NCI-H1417 treated with DMSO at 0.1 percent for 48 hours (cell line): ENCODE measurements at regions not wholly inside any gene's neighbourhood (a gene's known extent, or its start where the extent isn't known, plus 50 kb on each side); places are given as distances from the start of the nearest gene placed in this dataset.
"Not testable (repeated sequence)": the region's sequence is repeated elsewhere in the genome, so short reads cannot be mapped to it uniquely, and the experiment has no call there.

Source experiments
- DNase-seq: peaks from one replicate; lab custom pipeline; 2025; lab: John Stamatoyannopoulos, UW

DNA sequence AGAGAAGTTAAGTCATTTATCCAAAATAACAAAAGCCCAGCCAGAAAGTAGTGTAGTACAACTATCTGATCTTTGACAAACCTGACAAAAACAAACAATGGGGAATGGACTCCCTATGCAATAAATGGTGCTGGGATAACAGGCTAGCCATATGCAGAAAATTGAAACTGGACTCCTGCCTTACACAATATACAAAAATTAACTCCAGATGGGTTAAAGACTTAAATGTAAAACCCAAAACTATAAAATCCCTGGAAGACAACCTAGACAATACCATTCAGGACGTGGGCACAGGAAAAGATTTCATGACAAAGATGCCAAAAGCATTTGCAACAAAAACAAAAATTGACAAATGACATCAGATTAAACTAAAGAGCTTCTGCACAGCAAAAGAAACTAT, 561.4 kb upstream of the CHAC2 start:
- not testable (repeated sequence) for DNase-seq

DNA sequence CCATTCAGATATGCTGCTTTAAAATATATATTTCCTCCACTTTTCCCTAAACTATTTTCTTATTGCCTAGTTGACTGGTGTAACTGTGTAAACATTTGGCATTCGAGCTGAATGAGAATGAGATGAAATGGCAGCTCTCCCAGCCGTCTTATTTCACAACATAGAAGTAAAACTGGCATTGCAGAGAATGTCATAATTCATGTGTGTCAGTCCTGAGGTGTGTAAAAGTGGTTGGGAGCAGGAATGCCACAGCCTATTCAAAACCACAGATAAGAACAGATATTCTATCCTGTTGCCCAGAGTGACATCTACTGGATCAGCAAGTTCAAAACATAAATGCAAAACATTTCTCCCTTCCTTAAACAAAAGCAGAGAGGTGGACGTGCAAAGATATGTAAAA, 565.5 kb upstream of the CHAC2 start:
- DNase-seq, result no peak

DNA sequence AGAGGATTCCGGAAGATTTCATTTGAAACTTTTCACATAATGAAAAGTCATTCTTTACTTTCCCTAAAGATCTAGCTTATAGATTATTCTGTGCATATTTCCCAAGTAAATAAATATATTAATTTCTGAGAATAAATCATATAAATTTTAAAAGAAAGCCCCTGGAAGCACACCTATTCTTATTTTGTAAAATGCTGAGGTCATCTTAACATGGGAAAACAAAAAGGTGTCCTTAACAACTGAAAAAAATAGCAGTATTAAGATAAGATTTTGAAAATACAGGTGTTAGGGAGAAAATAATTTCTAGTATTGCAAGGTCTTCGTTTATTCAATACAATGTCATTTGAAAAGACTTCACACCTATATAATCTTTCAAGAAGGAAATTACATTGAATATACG, 567.5 kb upstream of the CHAC2 start:
- DNase-seq, result no peak

DNA sequence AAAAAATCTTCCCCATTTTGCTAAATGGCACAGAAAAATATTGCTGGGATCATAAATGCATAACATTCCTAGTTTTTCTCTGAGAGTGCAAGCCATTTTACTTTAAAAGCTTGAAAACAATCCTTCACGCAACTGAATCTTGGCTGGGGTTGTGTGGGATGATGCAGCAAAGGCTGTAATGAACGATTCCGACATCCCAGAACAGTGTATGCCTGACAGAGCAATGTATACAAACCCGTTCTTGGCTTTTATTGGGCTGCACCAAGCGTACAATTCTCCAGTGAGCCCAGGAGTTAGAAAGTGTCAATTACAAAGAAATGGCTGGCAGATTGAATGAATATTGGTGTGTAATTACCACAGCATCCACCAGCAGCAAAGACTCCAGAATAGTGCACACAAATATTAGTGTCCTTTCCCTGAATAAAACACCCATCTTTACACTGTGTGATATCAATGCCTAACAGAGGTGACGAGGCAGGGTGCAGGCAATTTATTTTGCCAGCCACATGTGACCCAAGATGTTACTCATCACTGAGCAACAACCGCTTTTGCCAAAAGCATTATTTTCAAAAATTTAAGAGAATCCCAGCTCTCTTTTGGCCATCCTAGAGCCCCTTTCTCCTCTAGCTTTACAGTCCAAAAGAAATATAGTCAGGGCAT, 578.6 kb upstream of the CHAC2 start:
- DNase-seq, result no peak

DNA sequence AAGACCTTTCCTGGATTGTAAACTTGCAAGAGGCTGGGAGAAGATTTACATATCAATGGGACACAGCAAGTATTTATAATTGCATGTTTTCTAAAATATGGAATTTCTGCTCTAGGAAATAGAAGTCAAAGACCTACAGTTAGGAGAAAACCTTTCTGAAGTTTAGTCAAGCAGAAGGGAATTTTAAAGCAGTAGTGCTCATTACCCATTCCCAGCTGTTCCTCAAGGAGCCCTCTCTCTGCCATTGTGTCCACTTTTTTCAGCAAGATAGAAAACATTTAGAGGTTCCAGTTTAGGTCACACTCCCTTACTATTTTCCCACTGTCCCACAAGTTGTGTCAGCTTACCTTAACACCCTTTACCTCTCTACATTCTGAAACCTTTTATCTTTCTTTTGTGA, 584.0 kb upstream of the CHAC2 start:
- no peak for DNase-seq

DNA sequence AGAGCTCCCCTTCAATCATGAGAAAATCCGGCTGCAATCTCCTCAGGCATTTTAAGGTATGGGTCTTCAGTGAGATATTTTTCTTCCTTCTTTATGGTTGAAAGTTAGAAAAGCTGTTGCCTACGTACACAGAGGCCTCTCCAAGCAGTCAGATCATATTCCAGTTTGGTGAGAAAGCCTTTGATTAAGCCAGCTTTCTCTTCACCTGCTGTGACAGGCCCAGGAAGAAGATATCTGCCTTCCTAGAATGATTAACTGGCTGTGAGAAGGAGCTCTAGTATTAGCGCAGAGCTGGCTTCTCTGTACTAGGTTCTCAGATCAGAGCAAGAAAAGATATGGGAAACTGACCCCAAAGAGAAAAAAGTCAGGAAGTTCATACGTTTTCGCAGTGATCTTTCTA, 585.0 kb upstream of the CHAC2 start:
- no peak for DNase-seq

DNA sequence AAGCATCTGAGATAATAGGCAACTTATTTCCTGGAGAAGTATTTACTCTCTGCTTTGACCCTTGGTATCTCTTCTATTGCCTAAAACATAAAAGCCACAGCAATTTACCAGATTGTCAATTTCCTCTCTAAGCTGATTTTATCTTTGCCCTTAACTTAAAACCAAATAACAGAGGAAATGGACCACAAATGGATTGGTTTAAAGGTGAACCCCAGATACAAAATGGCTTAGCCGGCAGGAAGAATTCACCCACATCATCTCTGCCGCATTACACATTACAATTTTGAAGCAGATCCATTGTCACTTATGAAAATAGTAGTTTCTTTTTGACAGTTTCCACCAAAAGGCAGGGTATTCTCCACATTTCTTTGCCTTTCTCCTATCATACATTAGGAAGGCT, 585.8 kb upstream of the CHAC2 start:
- DNase-seq, result no peak

DNA sequence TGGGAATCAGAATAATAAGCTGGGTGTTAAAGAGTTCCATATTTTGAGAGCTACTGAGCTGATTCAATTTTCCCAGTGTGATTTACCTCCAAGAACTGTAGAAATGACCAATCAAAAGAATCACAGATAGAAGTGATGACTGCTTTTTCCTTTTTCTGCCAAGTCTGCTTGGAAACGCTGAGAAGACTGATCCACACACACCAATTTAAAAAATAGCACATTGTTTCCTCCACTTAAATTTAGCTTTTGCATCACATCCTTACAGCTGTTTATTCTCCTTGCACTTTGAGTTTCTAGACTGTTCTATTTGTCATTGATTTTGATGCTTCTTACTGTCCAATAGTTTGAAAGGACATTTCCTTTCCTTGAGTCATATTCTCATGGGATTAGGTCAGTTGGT, 590.3 kb upstream of the CHAC2 start:
- DNase-seq, result no peak

DNA sequence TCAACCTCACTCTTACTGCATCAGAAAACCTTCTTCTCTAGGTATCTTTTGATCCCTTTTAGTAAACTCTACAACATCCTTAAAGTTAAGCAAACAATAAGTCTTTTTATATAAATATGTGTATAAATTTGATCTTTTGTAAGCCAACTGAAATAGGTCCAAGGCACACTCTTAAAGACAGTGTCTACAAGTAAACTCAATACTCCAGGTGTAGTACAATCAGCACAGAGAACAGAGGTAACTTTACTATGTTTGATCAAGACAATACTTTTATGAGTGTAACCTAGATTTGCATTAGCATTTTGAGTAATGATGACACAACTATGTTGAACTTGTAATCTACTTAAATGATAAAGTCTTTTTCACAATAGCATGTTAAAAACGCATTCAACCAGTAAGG, 593.1 kb upstream of the CHAC2 start:
- no peak for DNase-seq

DNA sequence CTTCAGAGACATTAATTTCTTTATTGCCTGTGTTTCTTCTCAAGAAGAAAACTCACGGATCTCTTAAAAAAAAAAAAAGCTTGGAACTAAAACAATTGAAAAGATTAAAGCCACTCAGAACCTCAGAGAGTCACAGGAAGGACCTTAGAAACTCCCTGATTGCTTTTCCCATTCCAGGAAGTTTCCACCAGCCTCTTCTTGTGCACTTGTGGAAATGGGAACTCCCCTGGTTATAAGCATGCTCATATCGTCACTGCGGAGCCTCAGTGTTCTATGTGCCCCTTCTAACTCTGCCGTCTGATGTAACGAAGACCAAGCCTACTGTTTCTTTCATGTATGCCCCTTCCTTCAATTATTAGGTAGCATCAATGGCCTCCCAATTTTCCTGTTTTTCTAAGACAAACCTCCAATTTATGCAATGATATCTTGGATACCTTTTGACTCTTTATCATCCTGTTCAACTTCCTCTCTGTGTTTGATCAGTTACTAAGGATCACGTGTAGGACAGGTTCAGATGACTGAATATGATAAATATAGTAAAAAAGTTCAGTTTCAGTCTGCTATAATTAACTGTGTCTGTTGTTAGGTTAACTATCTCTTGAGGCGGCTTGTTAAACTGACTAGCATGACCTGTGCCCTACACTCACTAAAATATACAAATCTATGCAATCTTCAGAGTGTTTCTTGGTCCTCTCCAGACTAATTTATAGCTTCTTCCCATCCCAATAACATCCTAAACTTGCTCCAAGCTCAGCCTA, 593.7 kb upstream of the CHAC2 start:
- DNase-seq, result no peak

DNA sequence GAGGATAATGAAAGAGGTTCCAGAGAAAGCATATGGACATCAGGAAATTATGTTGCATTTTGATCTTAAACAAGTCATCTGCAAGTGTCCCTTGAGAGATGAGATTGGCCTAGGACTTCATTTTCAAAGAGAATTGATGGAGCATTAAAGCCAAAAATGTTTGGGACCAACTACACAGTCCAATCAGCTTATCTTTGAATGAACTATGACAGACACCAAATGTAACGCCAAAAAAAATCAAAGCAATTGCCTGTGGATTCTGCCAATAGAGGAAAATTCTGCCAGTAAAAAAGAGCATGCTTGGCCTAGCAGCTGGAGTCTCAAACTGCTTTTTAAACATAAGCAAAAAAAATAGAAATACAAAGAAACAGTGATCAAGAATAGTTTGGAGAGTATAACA, 594.5 kb upstream of the CHAC2 start:
- DNase-seq, result no peak

DNA sequence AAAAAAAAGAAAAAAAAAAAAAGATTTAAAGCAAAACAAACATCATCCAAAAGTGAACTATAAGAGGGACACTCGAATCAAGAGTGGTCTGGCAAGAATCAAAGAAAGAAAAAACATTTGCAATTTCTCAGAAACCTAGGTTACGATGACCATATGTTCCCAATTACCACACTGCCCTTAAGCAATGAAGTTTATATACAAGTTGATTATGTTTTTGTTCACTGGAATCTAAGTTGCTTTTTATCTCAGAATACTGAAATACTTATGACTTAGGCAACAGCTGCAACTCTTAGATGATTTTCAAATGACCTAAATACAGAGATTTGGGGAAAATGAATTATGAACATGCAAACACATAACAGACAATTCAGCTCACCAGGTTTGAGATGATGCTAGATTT, 597.1 kb upstream of the CHAC2 start:
- DNase-seq, result no peak

DNA sequence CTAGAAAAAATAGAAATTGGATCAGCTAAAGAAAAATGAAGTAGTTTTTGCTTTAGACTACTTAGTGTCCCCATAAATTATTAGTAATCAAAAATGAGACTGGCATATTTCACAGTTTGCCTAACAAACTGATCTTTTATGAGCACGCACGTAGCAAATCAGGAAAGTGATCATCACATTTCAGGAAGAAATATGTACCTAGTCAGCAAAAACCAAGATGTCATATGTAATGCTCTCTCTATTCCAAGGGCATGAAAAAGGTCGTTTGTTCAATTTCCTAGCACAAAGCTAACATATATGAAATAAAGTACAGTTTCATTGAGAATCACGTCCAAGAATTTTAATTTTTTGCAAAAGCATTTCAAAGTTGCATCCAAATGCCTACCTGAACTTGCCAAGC, 600.4 kb upstream of the CHAC2 start:
- DNase-seq, result no peak

DNA sequence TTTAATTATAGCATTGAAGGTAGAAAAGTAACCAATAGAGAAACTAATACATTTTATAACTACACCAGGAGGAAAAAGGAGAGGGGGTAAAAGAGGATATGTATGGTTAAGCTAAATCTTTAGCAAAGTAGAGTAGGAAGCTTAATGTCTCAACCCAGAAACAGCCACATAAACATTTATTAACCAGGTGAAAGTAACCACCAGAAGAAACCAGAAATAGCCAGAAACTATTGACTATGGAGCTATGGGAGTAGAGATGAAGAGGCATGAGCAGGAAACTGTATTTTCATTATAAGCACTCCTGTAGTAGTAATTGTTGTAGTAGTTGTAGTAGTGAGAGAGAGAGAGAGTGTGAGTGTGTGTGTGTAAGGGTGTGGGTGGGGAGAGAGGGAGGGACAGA, 617.5 kb upstream of the CHAC2 start:
- DNase-seq, result no peak

DNA sequence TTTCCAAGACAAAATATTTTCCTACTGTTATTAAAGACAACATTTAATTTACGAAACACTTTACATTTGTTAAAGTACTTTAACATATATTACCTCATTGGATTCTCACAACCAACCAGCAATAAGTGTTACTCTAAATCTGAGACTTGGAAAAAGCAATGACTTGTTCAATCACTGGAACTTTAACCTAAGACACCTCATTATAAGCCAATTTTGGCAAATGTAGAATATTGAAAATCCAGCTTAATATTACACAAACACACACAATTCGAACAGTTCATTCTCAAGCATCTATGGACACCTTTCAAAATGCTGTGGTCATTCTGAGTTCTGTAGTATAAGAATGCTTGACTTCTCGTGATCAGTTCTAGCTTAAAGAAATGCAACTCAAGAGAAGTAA, 619.4 kb upstream of the CHAC2 start:
- DNase-seq, result no peak

DNA sequence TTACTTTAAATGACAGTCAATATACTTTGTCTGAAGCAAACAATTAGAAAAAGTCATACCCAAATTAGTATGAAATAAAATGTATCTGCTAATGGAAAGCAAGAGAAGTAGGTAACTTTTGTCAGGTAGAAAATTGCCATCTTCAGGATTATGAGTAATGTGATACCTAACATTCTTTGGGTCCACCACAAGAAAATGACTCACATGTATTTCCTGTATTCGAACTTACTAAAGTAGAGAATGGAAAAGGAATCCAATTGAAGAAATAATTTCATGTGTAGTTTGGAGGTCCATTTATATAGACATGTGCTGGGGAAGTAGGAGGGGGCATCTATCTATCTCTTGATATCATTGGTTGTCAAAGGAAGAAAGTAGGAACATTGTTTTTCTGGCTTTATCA, 636.2 kb upstream of the CHAC2 start:
- no peak for DNase-seq

DNA sequence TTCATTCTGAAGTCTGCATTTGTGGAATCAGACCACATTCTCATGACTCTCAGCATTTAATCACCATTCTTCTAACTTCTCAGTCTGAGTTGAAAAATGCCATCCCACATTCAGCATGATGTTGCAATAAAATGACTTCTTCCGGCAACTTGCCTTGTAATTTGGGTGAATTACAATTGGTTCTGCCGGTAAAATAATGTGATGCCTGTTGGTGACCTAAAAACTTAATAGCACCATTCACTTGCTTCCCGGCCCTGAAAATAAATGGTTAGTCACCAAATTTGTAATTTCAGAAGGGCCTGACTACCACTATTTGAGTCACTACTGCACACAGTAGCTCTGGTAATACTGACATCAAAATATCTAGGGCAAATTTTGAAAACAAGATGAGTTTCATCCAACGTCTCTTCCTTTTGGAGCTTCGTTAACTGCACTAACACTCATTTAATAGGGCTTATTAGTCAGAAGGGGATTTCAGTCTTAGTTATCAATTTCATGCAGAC, 637.1 kb upstream of the CHAC2 start:
- no peak for DNase-seq

DNA sequence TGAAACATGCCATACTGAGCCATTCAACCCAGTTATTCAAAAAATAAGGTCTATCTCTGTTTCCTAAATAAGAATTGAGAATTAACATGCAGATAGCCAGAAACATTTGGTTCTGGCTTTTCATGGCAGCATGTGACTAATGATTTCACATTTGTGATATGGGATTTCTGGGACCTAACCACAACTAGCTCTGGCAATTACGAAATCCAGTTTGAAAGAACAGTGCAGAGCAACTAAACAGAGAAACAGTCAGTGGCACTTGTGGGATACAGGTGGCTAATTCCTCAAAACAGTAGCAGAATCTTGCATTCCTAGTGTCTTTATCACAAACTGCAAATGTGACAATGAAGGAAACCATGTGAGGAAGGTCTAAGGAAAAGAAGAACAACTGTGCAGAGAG, 637.8 kb upstream of the CHAC2 start:
- no peak for DNase-seq

DNA sequence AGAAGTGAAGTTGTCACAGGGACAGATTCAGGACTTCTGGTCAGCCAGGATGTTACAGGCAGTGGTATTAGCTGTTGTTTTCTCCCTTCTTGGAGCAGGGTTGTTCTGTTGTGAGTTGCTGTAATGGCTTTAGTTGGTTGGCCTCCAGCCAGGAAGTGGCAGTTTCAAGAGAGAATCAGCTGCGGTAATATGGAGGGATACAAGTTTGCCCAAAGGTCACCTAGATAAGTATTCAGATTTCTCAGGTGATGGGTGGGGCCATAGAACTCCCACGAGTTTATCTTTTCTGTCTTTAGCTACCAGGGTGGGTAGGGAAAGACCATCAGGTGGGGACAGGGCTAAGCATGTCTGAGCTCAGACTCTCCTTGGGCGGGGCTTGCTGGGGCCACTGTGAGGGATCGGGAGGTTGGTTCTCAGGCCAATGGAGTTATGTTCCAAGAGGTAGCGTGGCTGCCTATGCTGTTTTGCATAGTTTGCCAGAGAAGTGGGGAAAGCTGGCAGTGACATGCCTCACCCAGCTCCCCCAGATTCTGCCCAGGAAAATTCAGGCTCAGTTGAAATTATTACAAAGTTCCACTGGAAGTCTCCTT, 640.4 kb upstream of the CHAC2 start:
- no peak for DNase-seq

DNA sequence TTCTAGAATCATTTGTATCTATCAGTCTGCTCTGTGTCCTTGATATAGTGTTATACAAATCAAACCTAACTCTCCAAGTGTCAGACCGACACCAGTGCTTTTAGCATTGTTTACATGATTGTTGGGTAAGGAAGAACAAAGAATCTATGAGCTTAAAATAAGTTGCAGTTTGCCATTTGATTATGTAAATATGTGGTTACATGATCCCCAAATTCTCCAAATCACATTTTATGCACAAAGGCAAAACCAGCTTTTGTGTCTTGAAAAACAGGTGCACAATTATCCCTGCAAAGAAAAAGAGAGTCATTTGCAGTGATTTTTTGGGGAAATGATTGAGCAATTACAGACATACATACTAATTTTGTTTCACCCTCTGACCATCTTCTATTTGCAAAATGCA, 652.6 kb upstream of the CHAC2 start:
- DNase-seq, result no peak

DNA sequence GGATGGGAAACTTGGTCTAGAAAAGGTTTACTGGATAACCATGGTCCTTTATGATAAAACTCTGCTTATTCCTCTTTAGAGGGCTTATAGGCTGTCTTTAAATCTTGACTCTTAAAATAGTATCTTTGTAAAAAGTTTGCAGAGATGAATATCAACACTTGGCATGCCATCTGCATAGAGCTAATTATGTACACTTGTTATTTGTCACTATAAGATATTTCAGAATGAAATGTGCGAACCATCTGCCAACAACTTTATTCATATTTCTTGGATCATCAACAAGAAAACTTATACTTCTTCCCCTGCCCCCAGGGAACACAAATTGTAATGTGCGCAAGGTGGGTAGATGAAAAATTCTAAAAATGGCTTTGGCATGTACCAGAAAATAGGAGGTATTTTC, 653.0 kb upstream of the CHAC2 start:
- DNase-seq, result no peak

DNA sequence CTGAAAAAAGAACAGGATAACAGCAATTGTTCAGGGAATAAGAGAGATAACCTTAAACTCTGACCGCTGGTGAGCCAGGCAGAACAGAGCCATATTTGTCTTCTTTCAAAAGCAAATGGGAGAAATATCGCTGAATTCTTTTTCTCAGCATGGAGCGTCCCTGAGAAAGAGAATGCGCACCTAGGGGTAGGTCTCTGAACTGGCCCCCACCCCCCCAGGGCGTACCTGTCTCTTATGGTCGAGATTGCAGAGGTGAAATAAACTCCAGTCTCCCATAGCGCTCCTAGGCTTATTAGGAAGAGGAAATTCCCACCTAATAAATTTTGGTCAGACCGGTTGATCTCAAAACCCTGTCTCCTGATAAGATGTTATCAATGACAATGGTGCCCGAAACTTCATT, 655.2 kb upstream of the CHAC2 start:
- DNase-seq, result not testable (repeated sequence)

DNA sequence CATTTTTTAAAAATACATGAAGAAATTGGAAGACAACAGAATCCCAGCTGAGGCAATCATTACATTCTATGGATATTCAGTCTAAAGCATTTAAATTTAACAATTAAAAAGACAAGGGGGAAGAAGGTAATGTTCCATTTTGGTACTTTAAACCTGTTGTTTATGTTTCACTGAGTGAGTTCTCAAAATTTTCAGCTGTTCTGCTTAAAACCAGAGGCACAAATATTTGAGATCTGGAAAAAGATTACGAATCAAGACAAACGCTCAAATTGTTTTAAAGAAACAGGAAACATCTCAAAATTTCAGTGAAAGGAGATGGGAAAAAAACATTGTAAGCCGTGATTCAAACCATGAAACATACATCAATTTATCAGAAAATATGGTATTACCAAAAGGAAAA, 656.2 kb upstream of the CHAC2 start:
- DNase-seq, result no peak

DNA sequence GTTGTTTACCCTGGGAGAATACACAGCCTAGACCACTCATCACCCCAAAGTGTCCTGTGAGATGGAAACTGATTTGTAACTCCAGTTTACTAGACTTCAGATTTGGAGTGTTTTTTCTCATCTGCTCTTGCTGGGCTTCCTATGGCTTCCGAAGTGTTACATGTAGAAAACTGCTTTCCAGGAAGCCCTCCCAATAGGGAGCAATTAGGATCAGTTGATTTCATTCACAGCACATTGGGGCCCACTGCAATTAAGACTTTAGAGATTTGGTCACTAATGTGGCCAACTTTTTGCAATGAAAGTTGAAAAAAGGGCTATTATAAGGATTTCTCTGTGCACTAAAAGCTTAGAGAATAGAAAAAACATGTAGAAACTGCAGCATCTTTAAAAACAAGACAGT, 656.6 kb upstream of the CHAC2 start:
- DNase-seq, result no peak
